ENCODE measurements at regions not wholly inside any gene's neighbourhood (a gene's known extent, or its start where the extent isn't known, plus 50 kb on each side); places are given as distances from the start of the nearest gene placed in this dataset.

DNA sequence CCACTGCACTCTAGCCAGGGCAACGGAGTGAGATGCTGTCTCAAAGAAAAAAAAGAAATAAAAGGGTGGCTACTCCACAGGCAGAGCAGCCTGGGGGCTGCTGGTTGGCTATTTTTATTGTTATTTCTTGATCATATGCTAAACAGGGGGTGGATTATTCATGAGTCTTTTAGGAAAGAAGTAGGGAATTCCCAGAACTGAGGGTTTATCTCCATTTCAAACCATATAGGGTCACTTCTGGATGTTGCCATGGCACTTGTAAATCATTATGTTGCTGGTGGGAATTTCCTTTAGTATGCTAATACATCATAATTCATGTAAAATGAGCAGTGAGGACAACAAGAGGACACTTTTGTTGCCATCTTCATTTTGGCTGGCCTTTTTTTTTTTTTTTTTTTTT is 52.1 kb upstream of the GHITM start:
- Histone ChIP-seq H3K4me3 (ENCODE audit: low read length) (no peak overlapping the region), H3K4me1 (ENCODE audit: control insufficient read depth, insufficient read depth, low read length) (peaks cover 2% of the 10 kb centered on the region), H3K27ac (ENCODE audit: low read length) (no peak overlapping the region), H3K27me3 (ENCODE audit: control insufficient read depth, insufficient read depth) (no peaks in the 10 kb centered on the region), H3K9me3 (ENCODE audit: control insufficient read depth, low read length) (no peaks in the 10 kb centered on the region)
- WGBS = 91% methylated on average over 1 of the region's 1 CpG
- DNase-seq = no peak
- intact Hi-C loops (cut with DNase I) = no loop called here
- no peak for ATAC-seq

- Histone ChIP-seq H3K9me3 (ENCODE audit: control insufficient read depth, low read length) (no peaks in the 10 kb centered on the region), H3K4me1 (ENCODE audit: control insufficient read depth, insufficient read depth, low read length) (peaks cover 2% of the 10 kb centered on the region), H3K4me3 (ENCODE audit: low read length) (no peak overlapping the region), H3K27me3 (ENCODE audit: control insufficient read depth, insufficient read depth) (no peaks in the 10 kb centered on the region), H3K27ac (ENCODE audit: low read length) (no peak overlapping the region)
- 8% methylated on average over 2 of the region's 2 CpGs for WGBS
- DNase-seq (no peak), ATAC-seq (peak; percentile 70 to 81)
- intact Hi-C loops (cut with DNase I) = no loop called here
Measured at GRCh38 chr10:84088626-84089025, 50.7 kb upstream of the GHITM start.

GRCh38 chr10:84089162-84089561 is 50.1 kb upstream of the GHITM start:
- DNase-seq (peak in 1 of 3 donors; percentile 30), ATAC-seq (peak; percentile 68 to 70)
- Histone ChIP-seq H3K27ac (ENCODE audit: low read length) (no peak overlapping the region), H3K9me3 (ENCODE audit: control insufficient read depth, low read length) (no peaks in the 10 kb centered on the region), H3K4me3 (ENCODE audit: low read length) (no peak overlapping the region), H3K4me1 (ENCODE audit: control insufficient read depth, insufficient read depth, low read length) (peaks cover 2% of the 10 kb centered on the region), H3K27me3 (ENCODE audit: control insufficient read depth, insufficient read depth) (no peaks in the 10 kb centered on the region)
- WGBS = 32% methylated on average over 2 of the region's 2 CpGs
- intact Hi-C loops (cut with DNase I) = no loop called here
